ENCODE measurements at regions not wholly inside any gene's neighbourhood (a gene's known extent, or its start where the extent isn't known, plus 50 kb on each side); places are given as distances from the start of the nearest gene placed in this dataset.

- Histone ChIP-seq H3K9ac (ENCODE audit: low read length) (no peak overlapping the region), H3K4me1 (ENCODE audit: low read length) (no peaks in the 10 kb centered on the region), H4K20me1 (ENCODE audit: insufficient read depth, low read depth, low read length) (no peaks in the 10 kb centered on the region), H3K36me3 (ENCODE audit: insufficient read depth, low read length) (no peaks in the 10 kb centered on the region), H3K4me2 (ENCODE audit: low read depth, low read length, poor library complexity, severe bottlenecking) (no peak overlapping the region), H2AFZ (ENCODE audit: low read length) (no peak overlapping the region), H3K27me3 (ENCODE audit: low read length) (no peaks in the 10 kb centered on the region), H3K9me3 (ENCODE audit: low read length) (peaks cover 28% of the 10 kb centered on the region), H3K4me3 (ENCODE audit: low read length) (no peak overlapping the region), H3K27ac (ENCODE audit: low read length) (no peak overlapping the region), H3K9me2 (replicated peaks; ENCODE audit: insufficient read depth, low read length) (no peaks in the 10 kb centered on the region), H3K79me2 (ENCODE audit: low read length) (no peaks in the 10 kb centered on the region)
- DNase-seq: no peak
These were observed 415.5 kb upstream of the COBL start for GRCh38 chr7:51732116-51732515.

GRCh38 chr7:51731075-51731474 lies 414.5 kb upstream of the COBL start:
- Histone ChIP-seq H3K4me2 (ENCODE audit: low read depth, low read length, poor library complexity, severe bottlenecking) (no peak overlapping the region), H4K20me1 (ENCODE audit: insufficient read depth, low read depth, low read length) (no peaks in the 10 kb centered on the region), H3K36me3 (ENCODE audit: insufficient read depth, low read length) (no peaks in the 10 kb centered on the region), H2AFZ (ENCODE audit: low read length) (no peak overlapping the region), H3K9ac (ENCODE audit: low read length) (no peak overlapping the region), H3K4me3 (ENCODE audit: low read length) (no peak overlapping the region), H3K4me1 (ENCODE audit: low read length) (no peaks in the 10 kb centered on the region), H3K27ac (ENCODE audit: low read length) (no peak overlapping the region), H3K27me3 (ENCODE audit: low read length) (no peaks in the 10 kb centered on the region), H3K9me2 (replicated peaks; ENCODE audit: insufficient read depth, low read length) (no peaks in the 10 kb centered on the region), H3K9me3 (ENCODE audit: low read length) (peaks cover 28% of the 10 kb centered on the region), H3K79me2 (ENCODE audit: low read length) (no peaks in the 10 kb centered on the region)
- no peak for DNase-seq

GRCh38 chr7:51727441-51727840 lies 410.8 kb upstream of the COBL start:
- no peak overlapping the region for H3K27ac ChIP-seq (ENCODE audit: low read length)
- H3K36me3 ChIP-seq (ENCODE audit: insufficient read depth, low read length): no peaks in the 10 kb centered on the region

DNA sequence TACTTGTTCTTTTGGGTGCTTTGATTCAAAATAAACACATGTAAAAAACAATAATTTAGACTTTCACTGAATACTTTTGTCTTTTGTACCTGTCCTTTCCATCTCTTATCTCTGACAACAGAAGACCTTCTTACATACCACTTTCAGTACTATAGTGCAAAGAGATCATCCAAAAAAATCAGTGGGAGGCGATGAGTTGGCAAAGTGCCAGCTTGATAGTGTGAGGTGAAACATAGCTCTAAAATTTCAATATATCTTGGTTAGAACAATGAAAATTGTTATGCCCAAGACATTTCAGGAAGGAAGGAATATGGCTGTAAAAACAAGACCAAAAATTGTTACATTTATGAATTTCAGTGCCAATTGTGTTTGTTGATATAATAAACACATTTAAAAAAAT lies 390.2 kb upstream of the COBL start:
- no peaks in the 10 kb centered on the region for H4K20me1 ChIP-seq (ENCODE audit: insufficient read depth, low read depth, low read length)
- no peaks in the 10 kb centered on the region for H3K27me3 ChIP-seq (ENCODE audit: low read length)
- H3K9ac ChIP-seq (ENCODE audit: low read length): no peak overlapping the region
- no peak overlapping the region for H2AFZ ChIP-seq (ENCODE audit: low read length)
- no peaks in the 10 kb centered on the region for H3K36me3 ChIP-seq (ENCODE audit: insufficient read depth, low read length)
- no peak for DNase-seq
- no peak overlapping the region for H3K27ac ChIP-seq (ENCODE audit: low read length)
- no peaks in the 10 kb centered on the region for H3K9me2 ChIP-seq (replicated peaks; ENCODE audit: insufficient read depth, low read length)
- H3K9me3 ChIP-seq (ENCODE audit: low read length): peaks cover 5% of the 10 kb centered on the region; the same call in 1 of the 2 replicates
- H3K4me1 ChIP-seq (ENCODE audit: low read length): no peaks in the 10 kb centered on the region
- H3K4me3 ChIP-seq (ENCODE audit: low read length): no peak overlapping the region
- H3K79me2 ChIP-seq (ENCODE audit: low read length): no peaks in the 10 kb centered on the region
- no peak overlapping the region for H3K4me2 ChIP-seq (ENCODE audit: low read depth, low read length, poor library complexity, severe bottlenecking)

More at GRCh38 chr7:51727441-51727840, 410.8 kb upstream of the COBL start:
- H3K4me3 ChIP-seq (ENCODE audit: low read length): no peak overlapping the region
- H4K20me1 ChIP-seq (ENCODE audit: insufficient read depth, low read depth, low read length): no peaks in the 10 kb centered on the region
- DNase-seq: no peak
- H3K4me1 ChIP-seq (ENCODE audit: low read length): no peaks in the 10 kb centered on the region
- no peak overlapping the region for H2AFZ ChIP-seq (ENCODE audit: low read length)
- no peak overlapping the region for H3K4me2 ChIP-seq (ENCODE audit: low read depth, low read length, poor library complexity, severe bottlenecking)
- no peaks in the 10 kb centered on the region for H3K27me3 ChIP-seq (ENCODE audit: low read length)
- no peak overlapping the region for H3K9ac ChIP-seq (ENCODE audit: low read length)
- H3K9me2 ChIP-seq (replicated peaks; ENCODE audit: insufficient read depth, low read length): no peaks in the 10 kb centered on the region
- H3K9me3 ChIP-seq (ENCODE audit: low read length): peaks cover 41% of the 10 kb centered on the region
- H3K79me2 ChIP-seq (ENCODE audit: low read length): no peaks in the 10 kb centered on the region

- H3K9ac ChIP-seq (ENCODE audit: low read length): no peak overlapping the region
- no peaks in the 10 kb centered on the region for H3K27me3 ChIP-seq (ENCODE audit: low read length)
- no peak overlapping the region for H3K27ac ChIP-seq (ENCODE audit: low read length)
- H2AFZ ChIP-seq (ENCODE audit: low read length): no peak overlapping the region
- H3K9me3 ChIP-seq (ENCODE audit: low read length): peaks cover 8% of the 10 kb centered on the region
- H3K4me3 ChIP-seq (ENCODE audit: low read length): no peak overlapping the region
- H3K9me2 ChIP-seq (replicated peaks; ENCODE audit: insufficient read depth, low read length): no peaks in the 10 kb centered on the region
- no peaks in the 10 kb centered on the region for H3K79me2 ChIP-seq (ENCODE audit: low read length)
- no peaks in the 10 kb centered on the region for H3K36me3 ChIP-seq (ENCODE audit: insufficient read depth, low read length)
- no peaks in the 10 kb centered on the region for H3K4me1 ChIP-seq (ENCODE audit: low read length)
- no peak for DNase-seq
- no peaks in the 10 kb centered on the region for H4K20me1 ChIP-seq (ENCODE audit: insufficient read depth, low read depth, low read length)
- no peak overlapping the region for H3K4me2 ChIP-seq (ENCODE audit: low read depth, low read length, poor library complexity, severe bottlenecking)
These were observed 389.1 kb upstream of the COBL start for GRCh38 chr7:51705701-51706100.

GRCh38 chr7:51702673-51703072 lies 386.1 kb upstream of the COBL start:
- DNase-seq: no peak
- Histone ChIP-seq H3K79me2 (ENCODE audit: low read length) (no peaks in the 10 kb centered on the region), H3K9me3 (ENCODE audit: low read length) (peaks cover 7% of the 10 kb centered on the region), H3K27ac (ENCODE audit: low read length) (no peak overlapping the region), H4K20me1 (ENCODE audit: insufficient read depth, low read depth, low read length) (no peaks in the 10 kb centered on the region), H3K4me1 (ENCODE audit: low read length) (no peaks in the 10 kb centered on the region), H2AFZ (ENCODE audit: low read length) (no peak overlapping the region), H3K36me3 (ENCODE audit: insufficient read depth, low read length) (no peaks in the 10 kb centered on the region), H3K27me3 (ENCODE audit: low read length) (no peaks in the 10 kb centered on the region), H3K4me3 (ENCODE audit: low read length) (no peak overlapping the region), H3K4me2 (ENCODE audit: low read depth, low read length, poor library complexity, severe bottlenecking) (no peak overlapping the region), H3K9ac (ENCODE audit: low read length) (no peak overlapping the region), H3K9me2 (replicated peaks; ENCODE audit: insufficient read depth, low read length) (no peaks in the 10 kb centered on the region)

DNA sequence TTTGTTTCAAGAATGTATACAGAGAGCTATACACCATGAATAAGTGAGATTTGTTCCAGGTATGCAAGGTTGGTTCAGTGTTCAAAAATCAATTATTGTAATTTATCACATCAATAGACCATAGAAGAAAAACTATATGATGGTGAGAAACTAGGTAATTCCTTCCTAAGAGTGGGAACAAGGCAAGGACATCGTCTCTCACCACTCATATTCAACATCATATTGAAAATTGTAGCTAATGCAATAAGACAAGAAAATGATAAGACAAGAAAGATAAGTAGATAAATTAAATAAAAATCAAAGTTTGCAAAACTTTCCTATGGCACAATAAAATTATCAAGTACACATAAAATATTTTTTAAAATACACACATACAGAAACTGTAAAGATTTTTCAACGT lies 385.3 kb upstream of the COBL start:
- Histone ChIP-seq H3K9me2 (replicated peaks; ENCODE audit: insufficient read depth, low read length) (no peaks in the 10 kb centered on the region), H3K27ac (ENCODE audit: low read length) (no peak overlapping the region), H3K4me3 (ENCODE audit: low read length) (no peak overlapping the region), H3K9me3 (ENCODE audit: low read length) (peaks cover 10% of the 10 kb centered on the region), H4K20me1 (ENCODE audit: insufficient read depth, low read depth, low read length) (no peaks in the 10 kb centered on the region), H3K36me3 (ENCODE audit: insufficient read depth, low read length) (no peaks in the 10 kb centered on the region), H2AFZ (ENCODE audit: low read length) (no peak overlapping the region), H3K27me3 (ENCODE audit: low read length) (no peaks in the 10 kb centered on the region), H3K4me1 (ENCODE audit: low read length) (no peaks in the 10 kb centered on the region), H3K4me2 (ENCODE audit: low read depth, low read length, poor library complexity, severe bottlenecking) (no peak overlapping the region), H3K9ac (ENCODE audit: low read length) (no peak overlapping the region), H3K79me2 (ENCODE audit: low read length) (no peaks in the 10 kb centered on the region)
- no peak for DNase-seq

GRCh38 chr7:51700593-51701215 lies 384.1 kb upstream of the COBL start:
- Histone ChIP-seq H3K27me3 (ENCODE audit: low read length) (no peaks in the 10 kb centered on the region), H2AFZ (ENCODE audit: low read length) (no peak overlapping the region), H3K36me3 (ENCODE audit: insufficient read depth, low read length) (no peaks in the 10 kb centered on the region), H3K4me1 (ENCODE audit: low read length) (no peaks in the 10 kb centered on the region), H3K27ac (ENCODE audit: low read length) (no peak overlapping the region), H3K9me2 (replicated peaks; ENCODE audit: insufficient read depth, low read length) (no peaks in the 10 kb centered on the region), H3K79me2 (ENCODE audit: low read length) (no peaks in the 10 kb centered on the region), H4K20me1 (ENCODE audit: insufficient read depth, low read depth, low read length) (no peaks in the 10 kb centered on the region), H3K9me3 (ENCODE audit: low read length) (peaks cover 10% of the 10 kb centered on the region), H3K4me2 (ENCODE audit: low read depth, low read length, poor library complexity, severe bottlenecking) (no peak overlapping the region), H3K9ac (ENCODE audit: low read length) (no peak overlapping the region), H3K4me3 (ENCODE audit: low read length) (no peak overlapping the region)
- DNase-seq: no peak

- Histone ChIP-seq H3K36me3 (ENCODE audit: insufficient read depth, low read length) (no peaks in the 10 kb centered on the region), H3K4me2 (ENCODE audit: low read depth, low read length, poor library complexity, severe bottlenecking) (no peak overlapping the region), H2AFZ (ENCODE audit: low read length) (no peak overlapping the region), H3K4me3 (ENCODE audit: low read length) (no peak overlapping the region), H4K20me1 (ENCODE audit: insufficient read depth, low read depth, low read length) (no peaks in the 10 kb centered on the region), H3K79me2 (ENCODE audit: low read length) (no peaks in the 10 kb centered on the region), H3K9me3 (ENCODE audit: low read length) (peaks cover 24% of the 10 kb centered on the region), H3K4me1 (ENCODE audit: low read length) (no peaks in the 10 kb centered on the region), H3K9me2 (replicated peaks; ENCODE audit: insufficient read depth, low read length) (no peaks in the 10 kb centered on the region), H3K27me3 (ENCODE audit: low read length) (no peaks in the 10 kb centered on the region), H3K9ac (ENCODE audit: low read length) (no peak overlapping the region), H3K27ac (ENCODE audit: low read length) (no peak overlapping the region)
- DNase-seq: no peak
These were observed 376.6 kb upstream of the COBL start for GRCh38 chr7:51693258-51693657.

Measured in Karpas-422 (cell line).